ENCODE measurements at regions not wholly inside any gene's neighbourhood (a gene's known extent, or its start where the extent isn't known, plus 50 kb on each side); places are given as distances from the start of the nearest gene placed in this dataset.

DNA sequence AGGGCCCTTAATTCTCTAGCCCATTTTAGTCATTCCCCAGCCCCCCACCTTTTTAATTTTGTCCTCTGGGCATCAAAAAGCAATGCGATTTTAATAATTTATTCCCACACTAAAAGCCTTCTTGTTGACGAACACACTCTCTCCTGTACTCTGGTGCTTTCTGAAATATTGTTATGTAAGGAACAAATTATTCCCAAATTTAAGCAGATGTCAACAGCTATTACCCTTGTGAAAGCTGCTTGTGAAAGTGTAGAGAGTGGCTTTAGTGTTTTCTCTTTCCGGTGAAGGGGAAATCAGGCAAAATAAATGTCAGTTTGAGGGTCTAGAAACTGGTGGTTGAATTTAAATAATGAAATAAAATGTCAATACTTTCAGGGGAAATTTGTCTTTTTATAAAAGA, 221.2 kb upstream of the CNKSR2 start:
- no peak for TF ChIP-seq SIN3A (IDR thresholded peaks at IDR 0.05; ENCODE audit: low read depth)
- TF ChIP-seq CTCF (IDR thresholded peaks at IDR 0.05 in 2 of 3, conservative IDR thresholded peaks at IDR 0.05 in 1 of 3; ENCODE audit: borderline replicate concordance in 1 of 3, insufficient read depth in 1 of 3, low read depth in 2 of 3, low read length in 2 of 3) = no peak
- no peak for TF ChIP-seq EGR1 (IDR thresholded peaks at IDR 0.05; ENCODE audit: low read depth)
- TF ChIP-seq POLR2A (IDR thresholded peaks at IDR 0.05; ENCODE audit: borderline replicate concordance, extremely low read depth, insufficient read depth, insufficient read length) = no peak
- TF ChIP-seq ZFX (IDR thresholded peaks at IDR 0.05) = no peak
- no peak for TF ChIP-seq ATF3 (IDR thresholded peaks at IDR 0.05)
- no peak for TF ChIP-seq EZH2 (IDR thresholded peaks at IDR 0.05)
- no peak for TF ChIP-seq POLR2AphosphoS5 (IDR thresholded peaks at IDR 0.05; ENCODE audit: low read depth, low read length)
- no peak for TF ChIP-seq CBX3 (IDR thresholded peaks at IDR 0.05; ENCODE audit: low read depth)
